Panc1 (cell line): ENCODE measurements at regions not wholly inside any gene's neighbourhood (a gene's known extent, or its start where the extent isn't known, plus 50 kb on each side); places are given as distances from the start of the nearest gene placed in this dataset.

Experiments used
- ATAC-seq: fragments of 200-7000 bp; cut with Tn5 transposase; 2 replicates; pipeline ENCODE4 v1.9.1; 2020; ENCODE audit warnings: mild to moderate bottlenecking, moderate library complexity
- BruUV-seq: library from RNA; stranded (reverse); fragments of 400-500 nt; replicated peaks from 2 replicates; lab custom pipeline; 2021; lab: Mats Ljungman, UMichigan
- CTCF ChIA-PET: fragments of 300-600 bp; sonication (Branson Sonifier 250); formaldehyde crosslinking; loops from one replicate; lab custom pipeline; 2022; ENCODE audit warnings: antibody characterized with exemption; lab: Charles Lee
- POLR2A ChIA-PET: fragments of 300-600 bp; sonication (Branson Sonifier 250); formaldehyde crosslinking; loops from one replicate; lab custom pipeline; 2022; ENCODE audit warnings: antibody characterized with exemption; lab: Charles Lee
- DNase-seq: peaks from one replicate; pipeline ENCODE4 v3.0.0-alpha.2; 2010; ENCODE audit warnings: low read depth, low spot score
- H3K27ac ChIP-seq: 2 replicates; pipeline ENCODE4 v1.5.1; 2011; ENCODE audit warnings: mild to moderate bottlenecking, low read length, inconsistent platforms
- H3K27me3 ChIP-seq: fragments of 200-500 bp; sonication (Bioruptor generic); 2 replicates; pipeline ENCODE4 v1.6.0; 2014; ENCODE audit warnings: low read length, inconsistent platforms; ENCODE audit not compliant: control insufficient read depth, insufficient read depth
- H3K36me3 ChIP-seq: fragments of 200-500 bp; sonication (Bioruptor generic); 2 replicates; pipeline ENCODE4 v1.5.1; 2014; ENCODE audit warnings: inconsistent platforms, mild to moderate bottlenecking, low read length, moderate library complexity; ENCODE audit not compliant: control insufficient read depth, insufficient read depth
- H3K4me1 ChIP-seq: 2 replicates; pipeline ENCODE4 v1.5.1; 2011; ENCODE audit warnings: inconsistent platforms, mild to moderate bottlenecking, low read length, moderate library complexity; ENCODE audit not compliant: control insufficient read depth, insufficient read depth
- H3K4me3 ChIP-seq, 2 experiments: 2 replicates each; pipeline ENCODE4 v1.5.1; 2011 to 2012; ENCODE audit warnings: low read depth in 2 of 2, low read length in 2 of 2, mild to moderate bottlenecking in 2 of 2, inconsistent platforms in 1 of 2, moderate library complexity in 1 of 2
- H3K9me3 ChIP-seq: fragments of 200-500 bp; sonication (Bioruptor generic); 2 replicates; pipeline ENCODE4 v1.5.1; 2014; ENCODE audit warnings: low read depth, mild to moderate bottlenecking, inconsistent platforms, low read length, moderate library complexity; ENCODE audit not compliant: control insufficient read depth, insufficient read depth
- CTCF ChIP-seq: fragments of 450-650 bp; IDR thresholded peaks from 2 replicates; pipeline ENCODE4 v1.5.1; 2017; ENCODE audit warnings: mild to moderate bottlenecking
- POLR2AphosphoS5 ChIP-seq: IDR thresholded peaks from 2 replicates; pipeline ENCODE4 v1.6.1; 2012; ENCODE audit warnings: mild to moderate bottlenecking, low read depth, low read length, moderate library complexity
- SIN3A ChIP-seq: IDR thresholded peaks from 2 replicates; pipeline ENCODE4 v1.6.1; 2012; ENCODE audit warnings: low read depth, mild to moderate bottlenecking, low read length, moderate library complexity, borderline replicate concordance; ENCODE audit not compliant: insufficient read depth
- TCF7L2 ChIP-seq: IDR thresholded peaks from 2 replicates; pipeline ENCODE4 v1.6.1; 2011; ENCODE audit warnings: mild to moderate bottlenecking, low read depth, low read length, inconsistent platforms
- in situ Hi-C: cut with HindIII; loops from 2 replicates; pipeline ENCODE4 v1.10.0; 2016; ENCODE audit warnings: low sequenced_read_pairs, low pct_unique_long_range_greater_than_20kb
- intact Hi-C: fragments of 100-400 bp; cut with micrococcal nuclease; formaldehyde crosslinking; loops from one replicate; pipeline ENCODE4 v1.10.0; 2022; ENCODE audit not compliant: unreplicated experiment
- TF ChIP-seq, protein P1 (sequence below), 2 experiments: IDR thresholded peaks; 2 replicates each; pipeline ENCODE4 v1.6.1; 2011 to 2012; ENCODE audit warnings: low read depth in 2 of 2, control low read depth in 1 of 2, low read length in 1 of 2, mild to moderate bottlenecking in 1 of 2, moderate library complexity in 1 of 2; ENCODE audit not compliant: insufficient read depth in 1 of 2

DNA sequence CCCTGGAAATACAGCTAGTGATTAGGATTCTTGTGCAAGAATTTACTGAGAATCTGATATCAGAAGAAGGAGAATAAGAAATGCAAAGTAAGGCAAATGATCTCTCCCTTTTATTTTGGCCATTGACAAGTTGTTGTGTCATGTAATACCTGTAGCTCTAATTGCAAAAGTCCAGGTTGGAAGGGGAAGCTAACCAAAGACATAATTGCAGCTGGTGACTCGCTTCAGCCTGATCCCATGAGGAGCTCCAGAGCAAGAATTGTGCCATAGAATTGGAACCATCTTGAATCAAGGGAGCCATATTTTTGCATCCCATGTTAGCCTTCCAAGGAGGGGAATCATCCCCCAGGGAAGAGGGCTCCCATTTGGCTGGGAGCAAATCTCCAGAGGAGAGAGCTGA is 149.6 kb upstream of the MOCS2 start:
- H3K4me1 ChIP-seq: no peaks in the 10 kb centered on the region
- ChIA-PET CTCF (no interaction called here), POLR2A (no interaction called here)
- H3K27me3 ChIP-seq: no peaks in the 10 kb centered on the region; the same call in 1 of the 2 replicates
- ATAC-seq (no peak), DNase-seq (no peak)
- no TSS peak for BruUV-seq
- in situ Hi-C loops: no loop called here
- no peak overlapping the region for H3K4me3 ChIP-seq
- no peaks in the 10 kb centered on the region for H3K9me3 ChIP-seq
- H3K36me3 ChIP-seq: no peaks in the 10 kb centered on the region
- intact Hi-C loops: no loop called here
- no peak for TF ChIP-seq SIN3A
- TF ChIP-seq, protein P1, sequence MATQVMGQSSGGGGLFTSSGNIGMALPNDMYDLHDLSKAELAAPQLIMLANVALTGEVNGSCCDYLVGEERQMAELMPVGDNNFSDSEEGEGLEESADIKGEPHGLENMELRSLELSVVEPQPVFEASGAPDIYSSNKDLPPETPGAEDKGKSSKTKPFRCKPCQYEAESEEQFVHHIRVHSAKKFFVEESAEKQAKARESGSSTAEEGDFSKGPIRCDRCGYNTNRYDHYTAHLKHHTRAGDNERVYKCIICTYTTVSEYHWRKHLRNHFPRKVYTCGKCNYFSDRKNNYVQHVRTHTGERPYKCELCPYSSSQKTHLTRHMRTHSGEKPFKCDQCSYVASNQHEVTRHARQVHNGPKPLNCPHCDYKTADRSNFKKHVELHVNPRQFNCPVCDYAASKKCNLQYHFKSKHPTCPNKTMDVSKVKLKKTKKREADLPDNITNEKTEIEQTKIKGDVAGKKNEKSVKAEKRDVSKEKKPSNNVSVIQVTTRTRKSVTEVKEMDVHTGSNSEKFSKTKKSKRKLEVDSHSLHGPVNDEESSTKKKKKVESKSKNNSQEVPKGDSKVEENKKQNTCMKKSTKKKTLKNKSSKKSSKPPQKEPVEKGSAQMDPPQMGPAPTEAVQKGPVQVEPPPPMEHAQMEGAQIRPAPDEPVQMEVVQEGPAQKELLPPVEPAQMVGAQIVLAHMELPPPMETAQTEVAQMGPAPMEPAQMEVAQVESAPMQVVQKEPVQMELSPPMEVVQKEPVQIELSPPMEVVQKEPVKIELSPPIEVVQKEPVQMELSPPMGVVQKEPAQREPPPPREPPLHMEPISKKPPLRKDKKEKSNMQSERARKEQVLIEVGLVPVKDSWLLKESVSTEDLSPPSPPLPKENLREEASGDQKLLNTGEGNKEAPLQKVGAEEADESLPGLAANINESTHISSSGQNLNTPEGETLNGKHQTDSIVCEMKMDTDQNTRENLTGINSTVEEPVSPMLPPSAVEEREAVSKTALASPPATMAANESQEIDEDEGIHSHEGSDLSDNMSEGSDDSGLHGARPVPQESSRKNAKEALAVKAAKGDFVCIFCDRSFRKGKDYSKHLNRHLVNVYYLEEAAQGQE (IDR thresholded peaks at IDR 0.05; ENCODE audit: insufficient read depth in 1 of 2, low read depth in 2 of 2, low read length in 1 of 2): no peak
- TF ChIP-seq POLR2AphosphoS5: no peak
- TF ChIP-seq TCF7L2: no peak
- no peak for TF ChIP-seq CTCF
- no peak overlapping the region for H3K27ac ChIP-seq

- TF ChIP-seq CTCF (no peak), SIN3A (no peak), POLR2AphosphoS5 (no peak), TCF7L2 (no peak)
- TF ChIP-seq, protein P1 (IDR thresholded peaks at IDR 0.05; ENCODE audit: insufficient read depth in 1 of 2, low read depth in 2 of 2, low read length in 1 of 2): no peak
- in situ Hi-C loops (no loop called here), intact Hi-C loops (loop anchor here (5.0 kb wide), 2 partner anchors 957 to 972 kb away; no protein-coding TSS in a partner anchor)
- ATAC-seq (no peak), DNase-seq (no peak)
- Histone ChIP-seq H3K27me3 (no peaks in the 10 kb centered on the region), H3K36me3 (no peaks in the 10 kb centered on the region), H3K27ac (no peak overlapping the region), H3K4me1 (no peaks in the 10 kb centered on the region), H3K4me3 (no peak overlapping the region), H3K9me3 (no peaks in the 10 kb centered on the region)
- ChIA-PET CTCF (no interaction called here), POLR2A (no interaction called here)
- BruUV-seq: no TSS peak
These were observed 150.9 kb upstream of the MOCS2 start for GRCh38 chr5:53260446-53260845.
